ENCODE measurements at regions not wholly inside any gene's neighbourhood (a gene's known extent, or its start where the extent isn't known, plus 50 kb on each side); places are given as distances from the start of the nearest gene placed in this dataset.

- WGBS (ENCODE audit: insufficient coverage, insufficient replicate concordance, low lambda C conversion rate, missing lambda C conversion rate) = 54% methylated on average over 3 of the region's 3 CpGs
Observed at GRCh38 chr10:114881417-114881816, 56.6 kb upstream of the TRUB1 start.

GRCh38 chr10:114881901-114882300, 56.1 kb upstream of the TRUB1 start:
- no peaks in the 10 kb centered on the region for H3K4me1 ChIP-seq (ENCODE audit: control insufficient read depth, insufficient read depth, low read length)
- H3K9ac ChIP-seq (ENCODE audit: control insufficient read depth, insufficient read depth, low read length) = no peak overlapping the region
- no peak overlapping the region for H2AFZ ChIP-seq (ENCODE audit: control insufficient read depth, low read depth, low read length)
- no peak overlapping the region for H3K27ac ChIP-seq (ENCODE audit: control insufficient read depth, insufficient read depth)
- DNase-seq (ENCODE audit: low read depth, low spot score) = no peak
- RAD21 ChIA-PET (ENCODE audit: unreplicated experiment) = interaction anchor here (1.1 to 1.5 kb wide), 2 partner anchors 411 to 423 kb away, joined by 3 to 4 read pairs; no protein-coding TSS in a partner anchor
- WGBS (ENCODE audit: insufficient coverage, insufficient replicate concordance, low lambda C conversion rate, missing lambda C conversion rate) = 71% methylated on average over 12 of the region's 12 CpGs
- FAIRE-seq = no peak
- no peaks in the 10 kb centered on the region for H4K20me1 ChIP-seq (ENCODE audit: control insufficient read depth, insufficient read depth)
- CTCF ChIA-PET = interaction anchor here (1.4 to 6.5 kb wide), 2 partner anchors 33 to 248 kb away, joined by 3 to 55 read pairs; no protein-coding TSS in a partner anchor
- POLR2A ChIA-PET = interaction anchor here (0.7 kb wide), 1 partner anchor 11 kb away, joined by 3 read pairs; no protein-coding TSS in a partner anchor
- intact Hi-C loops (cut with micrococcal nuclease; ENCODE audit: unreplicated experiment) (no loop called here), in situ Hi-C loops (cut with MboI) (no loop called here)
- no peaks in the 10 kb centered on the region for H3K36me3 ChIP-seq (ENCODE audit: control insufficient read depth in 2 of 2, insufficient read depth in 2 of 2, low read length in 1 of 2)
- H3K27me3 ChIP-seq (replicated peaks in 1 of 2; ENCODE audit: control insufficient read depth in 2 of 2, insufficient read depth in 2 of 2, low read length in 1 of 2) = no peaks in the 10 kb centered on the region
- no peak for ATAC-seq
- no peak overlapping the region for H3K4me3 ChIP-seq
- no peaks in the 10 kb centered on the region for H3K79me2 ChIP-seq (ENCODE audit: control insufficient read depth, insufficient read depth, low read length)
- SMC1A ChIA-PET (ENCODE audit: uncharacterized antibody, unreplicated experiment) = interaction anchor here (1.3 to 1.4 kb wide), 2 partner anchors 10 to 15 kb away, joined by 3 to 4 read pairs; no protein-coding TSS in a partner anchor
- BruUV-seq (replicated peaks) = no TSS peak
- TF ChIP-seq FOXK2 (IDR thresholded peaks at IDR 0.05) = no peak
- no peak for TF ChIP-seq IKZF2 (IDR thresholded peaks at IDR 0.05)
- no peak for TF ChIP-seq NFIC (IDR thresholded peaks at IDR 0.05; ENCODE audit: low read depth, low read length)
- no peak for TF ChIP-seq SPI1 (IDR thresholded peaks at IDR 0.05; ENCODE audit: borderline replicate concordance, insufficient read depth, low read depth, low read length)
- no peak for TF ChIP-seq BMI1 (IDR thresholded peaks at IDR 0.05; ENCODE audit: borderline replicate concordance)
- TF ChIP-seq RCOR1 (conservative IDR thresholded peaks at IDR 0.05; ENCODE audit: low read depth, low read length) = no peak
- TF ChIP-seq IRF5 (IDR thresholded peaks at IDR 0.05; ENCODE audit: borderline replicate concordance) = no peak
- TF ChIP-seq ZBED1 (IDR thresholded peaks at IDR 0.05; ENCODE audit: borderline replicate concordance) = no peak
- no peak for TF ChIP-seq EZH2 (IDR thresholded peaks at IDR 0.05; ENCODE audit: borderline replicate concordance, control insufficient read depth, low read depth, low read length)
- TF ChIP-seq BHLHE40 (IDR thresholded peaks at IDR 0.05; ENCODE audit: borderline replicate concordance in 1 of 2, low read depth in 2 of 2, low read length in 1 of 2) = no peak
- TF ChIP-seq TCF3 (IDR thresholded peaks at IDR 0.05; ENCODE audit: borderline replicate concordance, insufficient read depth, low read depth, low read length) = no peak
- no peak for TF ChIP-seq SMARCA5 (IDR thresholded peaks at IDR 0.05)
- no peak for TF ChIP-seq NFXL1 (IDR thresholded peaks at IDR 0.05; ENCODE audit: borderline replicate concordance)
- no peaks in the 10 kb centered on the region for H3K9me3 ChIP-seq (replicated peaks; ENCODE audit: control insufficient read depth, insufficient read depth, low read length)
- H3K4me2 ChIP-seq (ENCODE audit: control insufficient read depth, insufficient read depth) = no peak overlapping the region

More at GRCh38 chr10:114881417-114881816, 56.6 kb upstream of the TRUB1 start:
- CTCF ChIA-PET = interaction anchor here (0.9 to 6.5 kb wide), 5 partner anchors 12 to 248 kb away, joined by 3 to 55 read pairs (median 4); no protein-coding TSS in a partner anchor
- H3K9ac ChIP-seq (ENCODE audit: control insufficient read depth, insufficient read depth, low read length) = no peak overlapping the region
- no peaks in the 10 kb centered on the region for H3K36me3 ChIP-seq (ENCODE audit: control insufficient read depth in 2 of 2, insufficient read depth in 2 of 2, low read length in 1 of 2)
- no peak overlapping the region for H3K27ac ChIP-seq (ENCODE audit: control insufficient read depth, insufficient read depth)
- DNase-seq (ENCODE audit: low read depth, low spot score) (no peak), ATAC-seq (no peak), FAIRE-seq (no peak)
- in situ Hi-C loops (cut with MboI) (no loop called here), intact Hi-C loops (cut with micrococcal nuclease; ENCODE audit: unreplicated experiment) (no loop called here)
- POLR2A ChIA-PET = no interaction called here
- no peaks in the 10 kb centered on the region for H3K79me2 ChIP-seq (ENCODE audit: control insufficient read depth, insufficient read depth, low read length)
- H2AFZ ChIP-seq (ENCODE audit: control insufficient read depth, low read depth, low read length) = no peak overlapping the region
- no peaks in the 10 kb centered on the region for H3K27me3 ChIP-seq (replicated peaks in 1 of 2; ENCODE audit: control insufficient read depth in 2 of 2, insufficient read depth in 2 of 2, low read length in 1 of 2)
- H4K20me1 ChIP-seq (ENCODE audit: control insufficient read depth, insufficient read depth) = no peaks in the 10 kb centered on the region
- TF ChIP-seq SMAD1 (IDR thresholded peaks at IDR 0.05; ENCODE audit: low read depth, partially characterized antibody) (no peak), SIN3A (IDR thresholded peaks at IDR 0.05; ENCODE audit: low read depth, low read length) (no peak)
- no peaks in the 10 kb centered on the region for H3K4me1 ChIP-seq (ENCODE audit: control insufficient read depth, insufficient read depth, low read length)
- no peak overlapping the region for H3K4me3 ChIP-seq
- RAD21 ChIA-PET (ENCODE audit: unreplicated experiment) = interaction anchor here (0.6 to 1.5 kb wide), 3 partner anchors 407 to 423 kb away, joined by 3 to 4 read pairs (median 3); no protein-coding TSS in a partner anchor
- no peak overlapping the region for H3K4me2 ChIP-seq (ENCODE audit: control insufficient read depth, insufficient read depth)
- H3K9me3 ChIP-seq (replicated peaks; ENCODE audit: control insufficient read depth, insufficient read depth, low read length) = no peaks in the 10 kb centered on the region
- BruUV-seq (replicated peaks) = no TSS peak
- SMC1A ChIA-PET (ENCODE audit: uncharacterized antibody, unreplicated experiment) = interaction anchor here (1.3 to 1.4 kb wide), 2 partner anchors 9 to 14 kb away, joined by 3 to 4 read pairs; no protein-coding TSS in a partner anchor
